ENCODE measurements at regions not wholly inside any gene's neighbourhood (a gene's known extent, or its start where the extent isn't known, plus 50 kb on each side); places are given as distances from the start of the nearest gene placed in this dataset.

DNA sequence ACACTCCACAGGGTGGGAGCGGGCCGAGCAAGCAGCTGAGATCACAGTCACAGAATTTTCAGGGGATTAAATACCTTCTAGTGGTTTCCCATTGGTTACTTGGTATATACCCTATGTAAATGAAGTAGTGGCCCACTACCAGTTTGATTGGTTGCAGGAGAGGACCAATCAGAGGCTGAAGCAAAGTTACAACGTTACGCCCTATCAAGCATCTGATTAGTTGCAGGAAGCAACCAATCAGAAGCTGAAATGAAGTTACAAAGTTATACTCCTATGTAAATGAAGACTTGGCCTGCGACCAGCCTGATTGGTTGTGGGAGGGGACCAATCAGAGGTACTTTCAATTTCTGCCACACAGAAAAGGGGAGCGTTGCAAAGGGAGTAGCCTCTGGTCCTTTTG, 474.0 kb downstream of the COG6 start:
- intact Hi-C loops (cut with DNase I) = no loop called here
- WGBS, 3 donors = 95 to 97% (median 97%) methylated on average over 6 of the region's 6 CpGs

DNA sequence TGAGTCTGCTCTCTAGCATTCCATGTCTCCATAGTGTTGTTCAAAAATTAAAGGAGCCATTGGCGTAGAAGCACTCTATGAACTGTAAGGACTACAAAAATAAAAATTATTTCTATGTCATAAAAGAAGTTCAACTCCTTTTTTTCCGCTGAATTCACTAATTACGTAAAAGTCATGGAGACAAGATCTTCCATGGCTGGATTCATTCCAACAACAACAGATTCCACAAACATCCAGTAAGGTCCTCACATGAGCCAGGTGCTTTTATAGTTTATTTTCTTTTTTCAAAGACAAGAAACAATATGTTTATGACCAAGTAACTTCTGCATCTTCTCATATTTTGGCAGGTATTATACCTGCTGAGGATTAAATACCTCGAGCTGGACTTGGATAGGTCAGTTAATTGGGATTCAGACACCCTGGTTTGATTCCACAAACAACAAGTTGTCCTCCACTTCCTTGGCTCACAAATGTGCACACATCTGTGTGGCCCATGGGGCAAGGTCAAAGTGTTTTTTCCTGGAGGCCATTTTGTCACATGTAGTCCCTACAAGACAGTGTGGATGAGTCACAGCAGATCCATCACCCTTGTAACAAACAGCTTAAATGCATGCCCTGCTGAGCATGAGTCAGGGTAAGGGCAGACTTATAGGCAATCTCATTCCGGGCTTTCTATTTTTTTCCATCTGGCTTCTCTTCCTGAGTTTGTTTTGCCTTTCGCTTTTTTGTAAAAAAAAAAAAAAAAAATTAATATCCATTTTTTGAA, 475.6 kb downstream of the COG6 start:
- H3K27me3 ChIP-seq = no peaks in the 10 kb centered on the region
- H3K4me3 ChIP-seq = no peak overlapping the region
- no peak overlapping the region for H3K27ac ChIP-seq
- H3K4me1 ChIP-seq (ENCODE audit: insufficient read depth) = peaks cover 2% of the 10 kb centered on the region
- intact Hi-C loops (cut with DNase I) = no loop called here
- no peaks in the 10 kb centered on the region for H3K9me3 ChIP-seq
- DNase-seq = no peak
- H3K36me3 ChIP-seq = no peaks in the 10 kb centered on the region
- 88 to 90% (median 88%) methylated on average over 6 of the region's 6 CpGs for WGBS, 3 donors
- TF ChIP-seq EP300 (IDR thresholded peaks at IDR 0.05) = no peak
- no peak for TF ChIP-seq POLR2A (IDR thresholded peaks at IDR 0.05)
- TF ChIP-seq, protein P1, sequence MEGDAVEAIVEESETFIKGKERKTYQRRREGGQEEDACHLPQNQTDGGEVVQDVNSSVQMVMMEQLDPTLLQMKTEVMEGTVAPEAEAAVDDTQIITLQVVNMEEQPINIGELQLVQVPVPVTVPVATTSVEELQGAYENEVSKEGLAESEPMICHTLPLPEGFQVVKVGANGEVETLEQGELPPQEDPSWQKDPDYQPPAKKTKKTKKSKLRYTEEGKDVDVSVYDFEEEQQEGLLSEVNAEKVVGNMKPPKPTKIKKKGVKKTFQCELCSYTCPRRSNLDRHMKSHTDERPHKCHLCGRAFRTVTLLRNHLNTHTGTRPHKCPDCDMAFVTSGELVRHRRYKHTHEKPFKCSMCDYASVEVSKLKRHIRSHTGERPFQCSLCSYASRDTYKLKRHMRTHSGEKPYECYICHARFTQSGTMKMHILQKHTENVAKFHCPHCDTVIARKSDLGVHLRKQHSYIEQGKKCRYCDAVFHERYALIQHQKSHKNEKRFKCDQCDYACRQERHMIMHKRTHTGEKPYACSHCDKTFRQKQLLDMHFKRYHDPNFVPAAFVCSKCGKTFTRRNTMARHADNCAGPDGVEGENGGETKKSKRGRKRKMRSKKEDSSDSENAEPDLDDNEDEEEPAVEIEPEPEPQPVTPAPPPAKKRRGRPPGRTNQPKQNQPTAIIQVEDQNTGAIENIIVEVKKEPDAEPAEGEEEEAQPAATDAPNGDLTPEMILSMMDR (IDR thresholded peaks at IDR 0.05) = no peak

More for the DNA sequence above, 474.0 kb downstream of the COG6 start:
- TF ChIP-seq, protein P1 (IDR thresholded peaks at IDR 0.05) = no peak
- TF ChIP-seq EP300 (IDR thresholded peaks at IDR 0.05) = no peak
- TF ChIP-seq POLR2A (IDR thresholded peaks at IDR 0.05) = no peak
- H3K4me3 ChIP-seq = no peak overlapping the region
- no peak for DNase-seq
- no peaks in the 10 kb centered on the region for H3K9me3 ChIP-seq
- H3K36me3 ChIP-seq = no peaks in the 10 kb centered on the region
- H3K4me1 ChIP-seq (ENCODE audit: insufficient read depth) = peaks cover 2% of the 10 kb centered on the region
- H3K27me3 ChIP-seq = no peaks in the 10 kb centered on the region
- no peak overlapping the region for H3K27ac ChIP-seq

DNA sequence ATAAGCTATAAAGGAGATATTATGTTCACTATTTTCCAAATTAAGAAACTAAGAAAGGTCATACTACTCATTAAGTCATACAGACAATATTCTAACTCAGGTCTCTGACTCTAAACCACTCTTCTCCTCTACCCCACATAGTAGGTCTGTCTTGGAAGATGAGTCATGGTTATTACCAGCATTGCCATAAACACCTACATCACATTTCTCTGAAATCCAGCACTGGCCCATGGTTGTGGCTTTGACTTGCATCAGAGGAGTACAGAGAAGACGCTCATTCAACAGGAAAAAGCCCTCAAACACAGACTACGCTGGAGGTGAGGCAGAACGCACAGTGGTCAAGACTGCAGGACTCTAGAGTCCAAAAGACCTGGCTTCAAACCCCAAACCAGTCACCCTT, 476.8 kb downstream of the COG6 start:
- no peaks in the 10 kb centered on the region for H3K27me3 ChIP-seq
- intact Hi-C loops (cut with DNase I) = no loop called here
- 95 to 99% (median 97%) methylated on average over 3 of the region's 3 CpGs for whole genome bisulfite sequencing, 3 donors
- TF ChIP-seq POLR2A (IDR thresholded peaks at IDR 0.05) (no peak), EP300 (IDR thresholded peaks at IDR 0.05) (no peak)
- TF ChIP-seq, protein P1 (IDR thresholded peaks at IDR 0.05) = no peak
- DNase-seq = no peak
- peaks cover 2% of the 10 kb centered on the region for H3K4me1 ChIP-seq (ENCODE audit: insufficient read depth)
- H3K4me3 ChIP-seq = no peak overlapping the region
- H3K27ac ChIP-seq = no peak overlapping the region
- H3K36me3 ChIP-seq = no peaks in the 10 kb centered on the region
- no peaks in the 10 kb centered on the region for H3K9me3 ChIP-seq

DNA sequence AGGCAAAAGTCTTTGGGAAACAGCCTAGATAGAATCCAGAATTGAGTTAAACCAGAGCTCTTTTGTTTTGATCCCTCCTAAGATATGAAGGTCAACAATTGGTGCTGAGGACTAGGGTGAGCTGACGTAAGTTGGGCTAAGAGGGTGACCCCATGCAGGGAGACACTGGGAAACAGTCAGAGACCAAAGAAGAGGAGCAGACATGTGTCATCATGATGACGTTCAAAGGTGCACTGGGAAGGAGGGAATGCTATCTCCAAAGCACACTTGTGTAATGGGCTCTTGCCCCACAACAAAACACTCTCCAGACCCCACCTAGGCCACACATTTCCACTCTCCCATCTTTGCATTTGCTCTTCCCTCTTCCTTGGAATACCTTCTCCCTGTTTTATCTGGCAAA, 481.4 kb downstream of the COG6 start:
- Histone ChIP-seq H3K9me3 (no peaks in the 10 kb centered on the region), H3K4me1 (ENCODE audit: insufficient read depth) (peaks cover 2% of the 10 kb centered on the region), H3K27ac (no peak overlapping the region), H3K36me3 (no peaks in the 10 kb centered on the region), H3K27me3 (no peaks in the 10 kb centered on the region), H3K4me3 (no peak overlapping the region)
- no peak for DNase-seq
- TF ChIP-seq EP300 (IDR thresholded peaks at IDR 0.05) = no peak
- TF ChIP-seq, protein P1 (IDR thresholded peaks at IDR 0.05) = no peak
- no peak for TF ChIP-seq POLR2A (IDR thresholded peaks at IDR 0.05)
- intact Hi-C loops (cut with DNase I) = no loop called here
- WGBS, 3 donors = 94 to 98% (median 97%) methylated on average over 2 of the region's 2 CpGs
